KOPT-K1 (cell line): ENCODE measurements at regions not wholly inside any gene's neighbourhood (a gene's known extent, or its start where the extent isn't known, plus 50 kb on each side); places are given as distances from the start of the nearest gene placed in this dataset.

Source experiments
- H3K27ac ChIP-seq: fragments of 200-600 bp; sonication (generic); 2 replicates; pipeline ENCODE4 v1.5.1; 2016; ENCODE audit warnings: antibody characterized with exemption, mild to moderate bottlenecking, low read depth, low read length; ENCODE audit not compliant: poor library complexity, severe bottlenecking
- H3K36me3 ChIP-seq: fragments of 200-600 bp; sonication (generic); 2 replicates; pipeline ENCODE4 v1.5.1; 2017; ENCODE audit warnings: antibody characterized with exemption, mild to moderate bottlenecking, low read length, moderate library complexity; ENCODE audit not compliant: insufficient read depth
- H3K9me3 ChIP-seq: fragments of 200-600 bp; sonication (generic); 2 replicates; pipeline ENCODE4 v1.5.1; 2017; ENCODE audit warnings: antibody characterized with exemption, low read length, mild to moderate bottlenecking; ENCODE audit not compliant: insufficient read depth, poor library complexity, severe bottlenecking

- Histone ChIP-seq H3K9me3 (no peaks in the 10 kb centered on the region), H3K27ac (no peak overlapping the region), H3K36me3 (no peaks in the 10 kb centered on the region)
Observed at GRCh38 chr4:159504684-159505083, 401.8 kb downstream of the RAPGEF2 start.

- no peak overlapping the region for H3K27ac ChIP-seq
Observed at GRCh38 chr4:159505266-159505975, 402.5 kb downstream of the RAPGEF2 start.

GRCh38 chr4:159506801-159507517 is 404.1 kb downstream of the RAPGEF2 start:
- Histone ChIP-seq H3K9me3 (no peaks in the 10 kb centered on the region), H3K27ac (no peak overlapping the region), H3K36me3 (no peaks in the 10 kb centered on the region)

More at GRCh38 chr4:159505266-159505975, 402.5 kb downstream of the RAPGEF2 start:
- Histone ChIP-seq H3K9me3 (no peaks in the 10 kb centered on the region), H3K36me3 (no peaks in the 10 kb centered on the region)

DNA sequence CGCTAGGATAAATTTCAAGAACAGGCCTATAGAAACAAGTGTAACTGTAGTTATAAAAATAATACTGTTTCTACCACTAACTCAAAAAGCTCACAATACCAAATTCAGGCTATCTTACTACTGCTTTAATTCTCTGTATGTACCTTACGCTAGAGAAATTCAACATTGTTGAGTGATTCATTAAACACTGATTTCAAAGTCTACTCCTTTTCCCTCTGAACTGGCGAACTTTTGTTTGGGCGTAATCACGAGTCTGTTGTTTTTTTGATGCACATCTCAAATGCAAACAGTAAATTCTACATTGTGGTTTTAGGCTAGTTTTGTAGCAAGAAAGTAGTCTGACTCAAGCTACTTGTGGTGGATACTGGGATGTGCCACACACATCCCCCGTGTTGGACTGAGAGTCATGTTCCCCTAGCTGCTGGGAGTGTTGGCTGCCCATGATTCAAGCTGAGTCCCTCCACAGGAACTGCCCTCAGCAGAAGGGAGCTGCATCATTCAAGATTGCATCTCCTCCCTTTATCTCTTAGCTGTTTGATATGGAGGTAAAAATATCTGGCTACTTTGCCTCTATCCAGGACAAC is 406.1 kb downstream of the RAPGEF2 start:
- Histone ChIP-seq H3K36me3 (no peaks in the 10 kb centered on the region), H3K9me3 (no peaks in the 10 kb centered on the region), H3K27ac (no peak overlapping the region)

GRCh38 chr4:159512348-159512747 is 409.5 kb downstream of the RAPGEF2 start:
- H3K27ac ChIP-seq: no peak overlapping the region
- no peaks in the 10 kb centered on the region for H3K36me3 ChIP-seq
- H3K9me3 ChIP-seq: no peaks in the 10 kb centered on the region

DNA sequence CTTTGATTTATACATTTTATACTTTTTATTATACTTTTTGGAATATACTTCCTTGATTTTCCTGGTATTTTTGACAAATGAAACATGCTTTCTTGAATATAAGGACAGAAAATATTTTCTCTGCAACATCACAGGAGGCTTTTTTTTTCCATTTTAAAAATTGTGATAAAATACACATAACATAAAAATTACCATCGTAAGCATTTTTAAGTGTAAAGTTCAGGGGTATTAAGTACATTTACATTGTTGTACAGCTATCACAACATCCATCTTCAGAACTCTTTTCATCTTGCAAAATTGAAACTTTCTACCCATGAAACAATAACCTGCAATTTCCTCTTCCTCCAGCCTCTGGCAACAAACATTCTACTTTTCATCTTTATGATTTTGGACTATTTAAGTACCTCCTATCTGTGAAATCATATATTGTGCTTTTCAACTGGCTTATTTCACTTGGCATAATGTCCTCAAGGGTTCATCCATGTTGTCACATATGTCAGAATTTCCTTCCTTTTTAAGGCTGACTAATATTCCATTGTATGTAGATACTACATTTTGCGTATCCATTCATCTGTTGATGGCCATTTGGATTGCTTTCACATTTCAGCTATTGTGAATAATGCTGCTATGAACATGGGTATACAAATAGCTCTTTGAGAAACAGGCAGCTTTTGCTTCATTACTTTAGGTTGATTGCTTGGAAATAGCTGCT is 412.6 kb downstream of the RAPGEF2 start:
- H3K36me3 ChIP-seq: no peaks in the 10 kb centered on the region

DNA sequence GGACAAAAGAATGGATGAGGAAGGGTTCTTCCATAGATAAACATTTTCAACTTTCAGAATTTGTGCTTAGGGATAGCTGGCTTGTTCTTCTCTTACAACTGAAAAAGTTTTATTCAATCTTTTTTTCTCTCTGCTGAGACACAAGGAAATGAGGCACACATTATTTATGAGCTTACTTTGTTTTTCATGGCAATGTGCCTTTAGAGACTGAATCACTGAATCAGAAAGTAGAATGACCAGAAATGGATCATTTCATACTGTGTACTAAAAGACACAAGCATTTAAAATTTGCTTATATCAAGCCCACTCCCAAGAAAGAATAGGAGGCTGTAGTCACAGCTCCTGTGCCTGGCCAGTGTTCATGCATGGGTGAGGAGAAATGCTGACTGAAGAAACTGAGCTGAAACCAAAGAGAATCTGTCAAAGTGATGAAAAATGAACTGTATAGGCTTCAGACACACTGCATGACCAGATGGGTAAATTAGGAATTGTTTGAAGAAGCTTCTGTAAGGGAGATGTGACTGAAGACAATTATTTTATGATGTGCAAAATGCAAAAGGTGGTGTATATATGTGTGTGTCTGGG is 413.8 kb downstream of the RAPGEF2 start:
- H3K36me3 ChIP-seq: no peaks in the 10 kb centered on the region
- no peak overlapping the region for H3K27ac ChIP-seq
- no peaks in the 10 kb centered on the region for H3K9me3 ChIP-seq

More for the DNA sequence above, 412.6 kb downstream of the RAPGEF2 start:
- no peak overlapping the region for H3K27ac ChIP-seq
- H3K9me3 ChIP-seq: no peaks in the 10 kb centered on the region

- Histone ChIP-seq H3K27ac (no peak overlapping the region), H3K9me3 (no peaks in the 10 kb centered on the region), H3K36me3 (no peaks in the 10 kb centered on the region)
Observed at GRCh38 chr4:159520074-159520473, 417.2 kb downstream of the RAPGEF2 start.

- no peak overlapping the region for H3K27ac ChIP-seq
Observed at GRCh38 chr4:159526172-159526571, 423.3 kb downstream of the RAPGEF2 start.

GRCh38 chr4:159534655-159535054 is 431.8 kb downstream of the RAPGEF2 start:
- H3K9me3 ChIP-seq: no peaks in the 10 kb centered on the region
- H3K36me3 ChIP-seq: no peaks in the 10 kb centered on the region
- no peak overlapping the region for H3K27ac ChIP-seq

More at GRCh38 chr4:159526172-159526571, 423.3 kb downstream of the RAPGEF2 start:
- Histone ChIP-seq H3K9me3 (no peaks in the 10 kb centered on the region), H3K36me3 (no peaks in the 10 kb centered on the region)

DNA sequence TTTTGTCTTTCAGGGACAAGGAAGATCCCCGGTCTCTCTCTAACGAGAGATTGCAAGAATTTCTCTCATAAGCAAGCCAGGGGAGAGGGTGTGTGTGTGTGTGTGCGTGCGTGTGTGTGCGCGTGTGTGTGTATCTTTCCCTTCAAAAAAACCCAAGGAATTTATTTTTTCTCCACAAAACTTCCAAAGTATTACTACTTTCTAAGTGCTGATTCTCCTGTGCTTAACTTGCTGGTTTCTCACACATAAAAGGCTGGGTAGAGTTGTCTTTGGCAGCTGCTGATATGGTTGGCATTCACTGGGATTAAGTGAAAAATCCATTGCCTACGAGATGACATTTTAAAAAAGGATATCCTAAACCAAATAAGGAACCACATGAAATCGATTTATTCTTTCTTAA is 435.7 kb downstream of the RAPGEF2 start:
- H3K36me3 ChIP-seq: no peaks in the 10 kb centered on the region
- H3K9me3 ChIP-seq: no peaks in the 10 kb centered on the region
- H3K27ac ChIP-seq: no peak overlapping the region

DNA sequence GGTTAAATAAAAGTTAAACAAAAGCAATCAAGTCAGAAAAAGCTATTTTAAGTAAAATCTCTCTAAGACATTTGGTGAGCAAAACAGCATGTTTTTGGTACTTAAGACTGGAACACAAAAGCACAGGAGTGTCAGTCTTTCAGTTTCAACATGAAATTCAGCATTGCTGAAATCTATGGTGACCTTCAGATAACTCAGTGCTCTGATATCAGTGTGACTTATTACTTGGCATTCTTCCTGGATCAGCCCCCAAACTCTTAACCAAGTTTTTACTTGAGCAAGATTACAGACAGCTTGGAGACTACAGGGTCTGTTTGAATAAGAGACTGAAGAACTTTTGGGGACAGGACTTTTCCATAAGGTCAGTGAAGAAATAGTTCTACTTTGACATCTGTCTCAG is 437.2 kb downstream of the RAPGEF2 start:
- no peak overlapping the region for H3K27ac ChIP-seq
- H3K9me3 ChIP-seq: no peaks in the 10 kb centered on the region
- no peaks in the 10 kb centered on the region for H3K36me3 ChIP-seq

DNA sequence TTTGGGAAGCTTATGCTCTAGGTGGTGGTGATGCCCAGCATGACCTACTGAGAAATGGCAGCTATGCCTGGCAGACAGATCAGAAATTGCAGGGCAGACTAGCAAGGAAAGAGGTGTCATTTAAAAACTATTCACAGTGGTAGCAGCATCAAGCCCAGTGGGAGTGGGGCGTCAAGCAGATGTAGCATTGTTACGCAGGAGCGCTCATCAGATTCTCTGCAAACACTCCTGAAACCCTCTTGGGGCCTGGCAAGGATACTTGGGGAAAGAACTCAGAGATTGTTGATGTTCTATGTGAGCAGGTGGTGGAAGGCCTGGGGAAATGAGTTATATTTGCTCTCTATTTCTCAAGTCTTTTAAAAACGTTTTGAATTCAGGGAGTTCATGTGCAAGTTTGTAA is 437.6 kb downstream of the RAPGEF2 start:
- Histone ChIP-seq H3K27ac (no peak overlapping the region), H3K36me3 (no peaks in the 10 kb centered on the region)

GRCh38 chr4:159541143-159541542 is 438.3 kb downstream of the RAPGEF2 start:
- no peaks in the 10 kb centered on the region for H3K36me3 ChIP-seq
- H3K27ac ChIP-seq: no peak overlapping the region
- no peaks in the 10 kb centered on the region for H3K9me3 ChIP-seq

More for the DNA sequence above, 437.6 kb downstream of the RAPGEF2 start:
- no peaks in the 10 kb centered on the region for H3K9me3 ChIP-seq

- Histone ChIP-seq H3K9me3 (no peaks in the 10 kb centered on the region), H3K27ac (no peak overlapping the region), H3K36me3 (no peaks in the 10 kb centered on the region)
Observed at GRCh38 chr4:159542296-159542695, 439.4 kb downstream of the RAPGEF2 start.
